H1 (cell line): ENCODE measurements at regions not wholly inside any gene's neighbourhood (a gene's known extent, or its start where the extent isn't known, plus 50 kb on each side); places are given as distances from the start of the nearest gene placed in this dataset.

ENCODE experiments used
- CTCF ChIA-PET: fragments of 300-600 bp; sonication (Branson Sonifier 250); formaldehyde crosslinking; loops from one replicate; lab custom pipeline; 2021; ENCODE audit not compliant: partially characterized antibody; lab: Charles Lee
- POLR2A ChIA-PET: fragments of 300-600 bp; sonication (Branson Sonifier 250); formaldehyde crosslinking; loops from one replicate; lab custom pipeline; 2021; ENCODE audit warnings: inconsistent platforms; ENCODE audit not compliant: partially characterized antibody; lab: Charles Lee
- DNase-seq, 2 experiments: peaks; one replicate each; pipeline versions ENCODE4 v3.0.0 to v3.0.0-alpha.2; 2010 to 2022; ENCODE audit warnings: low spot score in 2 of 2, low read depth in 1 of 2, mixed read lengths in 1 of 2
- FAIRE-seq: peaks from 2 replicates; lab custom pipeline; 2011; peaks lifted over from hg19 to GRCh38; lab: Jason Lieb, UNC
- H2AFZ ChIP-seq: 2 replicates; pipeline ENCODE4 v1.8.1; 2012; ENCODE audit warnings: low read length, inconsistent platforms
- H2AK5ac ChIP-seq: 2 replicates; pipeline ENCODE4 v1.6.1; 2013; ENCODE audit warnings: low read depth, low read length
- H2BK120ac ChIP-seq: replicated peaks from 2 replicates; pipeline ENCODE3; 2013; ENCODE audit warnings: low read depth, low read length, inconsistent platforms
- H2BK12ac ChIP-seq: 2 replicates; pipeline ENCODE4 v1.6.1; 2013; ENCODE audit warnings: low read depth, low read length
- H2BK15ac ChIP-seq: 2 replicates; pipeline ENCODE4 v1.6.1; 2013; ENCODE audit warnings: low read length
- H2BK20ac ChIP-seq: 2 replicates; pipeline ENCODE4 v1.6.1; 2013; ENCODE audit warnings: low read length
- H2BK5ac ChIP-seq: 2 replicates; pipeline ENCODE4 v1.6.1; 2013; ENCODE audit warnings: low read depth, low read length
- H3K14ac ChIP-seq: 2 replicates; pipeline ENCODE4 v1.6.1; 2013; ENCODE audit warnings: inconsistent platforms; ENCODE audit not compliant: insufficient read length
- H3K18ac ChIP-seq: 2 replicates; pipeline ENCODE4 v1.6.1; 2013; ENCODE audit warnings: low read length; ENCODE audit errors: extremely low read depth
- H3K23ac ChIP-seq: 2 replicates; pipeline ENCODE4 v1.6.1; 2013; ENCODE audit warnings: inconsistent platforms; ENCODE audit not compliant: insufficient read length
- H3K23me2 ChIP-seq: 2 replicates; pipeline ENCODE4 v1.6.1; 2013; ENCODE audit warnings: low read depth, low read length
- H3K27ac ChIP-seq: 2 replicates; pipeline ENCODE4 v1.6.1; 2011; ENCODE audit warnings: low read depth, low read length, inconsistent platforms
- H3K27me3 ChIP-seq, 4 experiments: replicated peaks in 1 of 4; 1 replicate in 1 of 4; 2 replicates in 3 of 4; pipeline versions ENCODE4 v1.6.1 to v1.8.1; 2011 to 2013; ENCODE audit warnings: low read length in 3 of 4, mild to moderate bottlenecking in 3 of 4, inconsistent platforms in 2 of 4, mixed read lengths in 2 of 4, moderate library complexity in 1 of 4; ENCODE audit not compliant: control insufficient read depth in 3 of 4, insufficient read depth in 3 of 4; ENCODE audit errors: extremely low read depth in 1 of 4
- H3K36me3 ChIP-seq, 4 experiments: 2 replicates each; pipeline versions ENCODE4 v1.6.1 to v1.8.1; 2011 to 2013; ENCODE audit warnings: mild to moderate bottlenecking in 4 of 4, low read length in 3 of 4, moderate library complexity in 2 of 4, control low read depth in 1 of 4, inconsistent platforms in 1 of 4; ENCODE audit not compliant: insufficient read depth in 4 of 4, control insufficient read depth in 2 of 4
- H3K4ac ChIP-seq: replicated peaks from 2 replicates; pipeline ENCODE3; 2013; ENCODE audit warnings: low read length, low read depth, mixed read lengths, inconsistent platforms; ENCODE audit not compliant: insufficient read length
- H3K4me1 ChIP-seq, 4 experiments: replicated peaks in 1 of 4; 1 replicate in 1 of 4; 2 replicates in 3 of 4; pipeline versions ENCODE4 v1.6.1 to v1.8.1; 2011 to 2013; ENCODE audit warnings: low read length in 3 of 4, inconsistent platforms in 2 of 4, mixed read lengths in 1 of 4; ENCODE audit not compliant: insufficient read depth in 4 of 4, control insufficient read depth in 3 of 4
- H3K4me2 ChIP-seq, 2 experiments: 2 replicates each; pipeline versions ENCODE4 v1.6.1 to v1.8.1; 2011 to 2013; ENCODE audit warnings: low read depth in 2 of 2, low read length in 2 of 2, control low read depth in 1 of 2, inconsistent platforms in 1 of 2, mild to moderate bottlenecking in 1 of 2; ENCODE audit not compliant: insufficient read depth in 1 of 2
- H3K4me3 ChIP-seq, 4 experiments: fragments of 200-600, 300-600 bp in 1 of 4; sonication (generic), shearing (Covaris generic), sonication (Bioruptor Twin) in 1 of 4; 2 replicates each; pipeline versions ENCODE4 v1.5.1 to v1.8.1; 2011 to 2016; ENCODE audit warnings: low read length in 4 of 4, low read depth in 3 of 4, control low read depth in 2 of 4, inconsistent platforms in 2 of 4, mild to moderate bottlenecking in 2 of 4, mixed read lengths in 1 of 4, moderate library complexity in 1 of 4; ENCODE audit not compliant: insufficient read depth in 2 of 4; ENCODE audit errors: extremely low read depth in 1 of 4
- H3K56ac ChIP-seq: replicated peaks from 2 replicates; pipeline ENCODE3; 2013; ENCODE audit warnings: low read depth, mild to moderate bottlenecking, mixed read lengths, low read length, inconsistent platforms; ENCODE audit not compliant: insufficient read length
- H3K79me1 ChIP-seq: 2 replicates; pipeline ENCODE4 v1.6.1; 2013; ENCODE audit warnings: low read depth, low read length, control low read depth
- H3K79me2 ChIP-seq, 2 experiments: 2 replicates each; pipeline versions ENCODE4 v1.6.1 to v1.8.1; 2012 to 2013; ENCODE audit warnings: low read length in 2 of 2, mild to moderate bottlenecking in 2 of 2, inconsistent platforms in 1 of 2; ENCODE audit not compliant: insufficient read depth in 2 of 2, control insufficient read depth in 1 of 2
- H3K9ac ChIP-seq, 4 experiments: replicated peaks in 1 of 4; 1 replicate in 1 of 4; 2 replicates in 3 of 4; pipeline versions ENCODE4 v1.6.1 to v1.8.1; 2011 to 2013; ENCODE audit warnings: low read depth in 3 of 4, low read length in 3 of 4, control low read depth in 2 of 4, mild to moderate bottlenecking in 2 of 4, moderate library complexity in 2 of 4, inconsistent platforms in 1 of 4; ENCODE audit errors: extremely low read depth in 1 of 4
- H3K9me3 ChIP-seq, 2 experiments: 2 replicates each; pipeline versions ENCODE4 v1.6.1 to v1.8.1; 2012 to 2013; ENCODE audit warnings: mild to moderate bottlenecking in 2 of 2, moderate library complexity in 2 of 2, control low read depth in 1 of 2, inconsistent platforms in 1 of 2, low read depth in 1 of 2, low read length in 1 of 2, mixed read lengths in 1 of 2; ENCODE audit not compliant: insufficient read depth in 2 of 2
- H4K20me1 ChIP-seq, 2 experiments: replicated peaks in 1 of 2; 2 replicates each; pipeline versions ENCODE3 to v1.8.1; 2011 to 2013; ENCODE audit warnings: inconsistent platforms in 2 of 2, low read length in 2 of 2, mild to moderate bottlenecking in 1 of 2; ENCODE audit not compliant: insufficient read depth in 2 of 2, control insufficient read depth in 1 of 2
- H4K5ac ChIP-seq: 2 replicates; pipeline ENCODE4 v1.6.1; 2013; ENCODE audit warnings: low read length, low read depth, mixed read lengths, inconsistent platforms; ENCODE audit not compliant: insufficient read length
- H4K8ac ChIP-seq: 2 replicates; pipeline ENCODE4 v1.8.0; 2013; ENCODE audit warnings: mild to moderate bottlenecking, moderate library complexity, low read length, inconsistent platforms; ENCODE audit not compliant: insufficient read depth; ENCODE audit errors: extremely low read depth
- H4K91ac ChIP-seq: replicated peaks from 2 replicates; pipeline ENCODE3; 2013; ENCODE audit warnings: low read length, mixed read lengths, inconsistent platforms; ENCODE audit not compliant: insufficient read length
- ATF2 ChIP-seq: IDR thresholded peaks from 2 replicates; pipeline ENCODE4 v1.6.1; 2012; ENCODE audit warnings: low read length, inconsistent platforms
- CBX8 ChIP-seq: fragments of 300-800, 300-1000 bp; sonication (generic); IDR thresholded peaks from 2 replicates; pipeline ENCODE4 v1.7.1; 2016; ENCODE audit warnings: low read depth, low read length, borderline replicate concordance
- HDAC2 ChIP-seq, 2 experiments: fragments of 300-600 bp in 1 of 2; sonication (generic) in 1 of 2; IDR thresholded peaks; 2 replicates each; pipeline ENCODE4 v1.6.1; 2011 to 2012; ENCODE audit warnings: low read depth in 2 of 2, low read length in 2 of 2, mild to moderate bottlenecking in 2 of 2, moderate library complexity in 2 of 2, borderline replicate concordance in 1 of 2, inconsistent platforms in 1 of 2
- JUND ChIP-seq: IDR thresholded peaks from 2 replicates; pipeline ENCODE4 v1.6.1; 2011; ENCODE audit warnings: mild to moderate bottlenecking, improper control_type of control experiment, low read length
- KDM4A ChIP-seq: IDR thresholded peaks from one replicate; pipeline ENCODE4 v1.7.1; 2012; ENCODE audit warnings: low read depth, mild to moderate bottlenecking, moderate library complexity, low read length, inconsistent platforms; ENCODE audit not compliant: severe bottlenecking
- KDM5A ChIP-seq: fragments of 200-600 bp; IDR thresholded peaks from 2 replicates; pipeline ENCODE4 v1.7.1; 2012; ENCODE audit warnings: mild to moderate bottlenecking, low read length, inconsistent platforms, mixed read lengths
- NANOG ChIP-seq: IDR thresholded peaks from 2 replicates; pipeline ENCODE4 v1.6.1; 2011; ENCODE audit warnings: low read length, low read depth, mild to moderate bottlenecking, inconsistent platforms; ENCODE audit not compliant: insufficient read depth, poor library complexity, severe bottlenecking
- POLR2A ChIP-seq, 2 experiments: IDR thresholded peaks; 1 replicate in 1 of 2; 2 replicates in 1 of 2; pipeline ENCODE4 v1.6.1; 2011; ENCODE audit warnings: low read depth in 2 of 2, low read length in 2 of 2, mild to moderate bottlenecking in 2 of 2; ENCODE audit errors: control extremely low read depth in 1 of 2
- RFX5 ChIP-seq: IDR thresholded peaks from 2 replicates; pipeline ENCODE4 v1.6.1; 2011; ENCODE audit warnings: low read depth, low read length, improper control_type of control experiment, borderline replicate concordance
- RXRA ChIP-seq: IDR thresholded peaks from 2 replicates; pipeline ENCODE4 v1.6.1; 2011; ENCODE audit warnings: low read depth, mild to moderate bottlenecking, low read length, moderate library complexity; ENCODE audit not compliant: insufficient read depth
- TAF7 ChIP-seq: optimal IDR thresholded peaks from 2 replicates; pipeline ENCODE3; 2011; ENCODE audit warnings: low read depth, mild to moderate bottlenecking, inconsistent platforms, low read length, moderate library complexity, borderline replicate concordance
- TCF12 ChIP-seq: IDR thresholded peaks from 2 replicates; pipeline ENCODE4 v1.6.1; 2011; ENCODE audit warnings: low read depth, mild to moderate bottlenecking, low read length
- ZNF274 ChIP-seq: IDR thresholded peaks from 2 replicates; pipeline ENCODE4 v1.7.0; 2012; ENCODE audit warnings: low read length, borderline replicate concordance; ENCODE audit errors: extremely low read depth
- WGBS, 2 experiments: shearing (Covaris generic) in 1 of 2; methylation state at CpG; one replicate each; pipeline versions ENCODE4 v1.1.6 to v1.1.7; 2013 to 2015; ENCODE audit warnings: low lambda C conversion rate in 2 of 2, mixed read lengths in 2 of 2, inconsistent platforms in 1 of 2, low coverage in 1 of 2, missing lambda C conversion rate in 1 of 2; ENCODE audit not compliant: insufficient replicate concordance in 2 of 2, insufficient coverage in 1 of 2, insufficient read length in 1 of 2; ENCODE audit errors: extremely low coverage in 1 of 2, missing lambda C conversion rate in 1 of 2; 5-methylcytosine and 5-hydroxymethylcytosine counted together

DNA sequence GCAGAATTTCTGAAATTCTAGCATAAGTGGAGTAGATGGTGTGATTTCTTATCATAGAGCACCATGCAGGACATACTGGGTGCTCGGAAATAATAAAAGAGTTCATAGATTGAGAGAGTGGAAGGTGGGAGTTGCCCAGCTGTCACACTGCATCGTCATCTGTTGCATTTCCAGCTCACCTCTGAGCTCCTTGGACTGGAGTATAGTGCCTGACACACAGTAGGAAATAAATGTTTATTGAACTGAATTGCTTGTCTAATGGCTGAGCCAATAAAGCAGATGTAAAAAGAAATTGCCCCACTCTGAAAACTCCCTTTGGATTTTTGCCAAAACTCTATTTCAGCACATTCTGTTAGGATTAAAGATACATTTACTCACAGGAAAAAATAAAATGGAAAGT lies 108.9 kb upstream of the UBE2E1 start:
- H3K36me3 ChIP-seq: no peaks in the 10 kb centered on the region
- WGBS, 2 experiments: 87% methylated on average over 2 of the region's 2 CpGs; no CpG with 5 or more reads in 1 of the 2 experiments
- no peak overlapping the region for H3K18ac ChIP-seq
- no peak overlapping the region for H4K91ac ChIP-seq
- H3K4ac ChIP-seq: no peak overlapping the region
- H2BK20ac ChIP-seq: no peak overlapping the region
- H3K4me3 ChIP-seq: no peak overlapping the region
- H2AFZ ChIP-seq: no peak overlapping the region
- H4K20me1 ChIP-seq: no peaks in the 10 kb centered on the region
- H2BK12ac ChIP-seq: no peak overlapping the region
- no peaks in the 10 kb centered on the region for H3K9me3 ChIP-seq
- no peak overlapping the region for H4K5ac ChIP-seq
- no peak for DNase-seq
- H3K23ac ChIP-seq: no peak overlapping the region
- no peak overlapping the region for H3K27ac ChIP-seq
- no peaks in the 10 kb centered on the region for H3K79me1 ChIP-seq
- H2BK15ac ChIP-seq: no peak overlapping the region
- H3K14ac ChIP-seq: no peak overlapping the region
- H4K8ac ChIP-seq: no peak overlapping the region
- H3K4me1 ChIP-seq: peaks cover under 1 to 6% (median 2%) of the 10 kb centered on the region in 4 experiments; a peak in 6 of 7 replicates
- no peak overlapping the region for H2BK120ac ChIP-seq
- no peaks in the 10 kb centered on the region for H3K79me2 ChIP-seq
- H3K9ac ChIP-seq: no peak overlapping the region
- ChIA-PET CTCF (interaction anchor here (0.7 to 1.0 kb wide), 2 partner anchors 15 to 81 kb away, joined by 3 to 4 read pairs; no protein-coding TSS in a partner anchor), POLR2A (interaction anchor here (0.6 to 1.7 kb wide), 3 partner anchors 50 to 220 kb away, joined by 3 to 5 read pairs (median 4); partner anchors contain the start of genes NKIRAS1 and RPL15)
- no peak overlapping the region for H3K56ac ChIP-seq
- no peak overlapping the region for H2AK5ac ChIP-seq
- no peak for FAIRE-seq
- no peak overlapping the region for H2BK5ac ChIP-seq
- no peaks in the 10 kb centered on the region for H3K27me3 ChIP-seq
- no peaks in the 10 kb centered on the region for H3K23me2 ChIP-seq
- no peak overlapping the region for H3K4me2 ChIP-seq
- TF ChIP-seq ATF2 (no peak), HDAC2 (IDR thresholded peaks at IDR 0.05; ENCODE audit: borderline replicate concordance in 1 of 2, low read depth in 2 of 2, low read length in 2 of 2) (no peak), JUND (no peak), TAF7 (no peak), KDM4A (no peak), RXRA (no peak), NANOG (no peak), ZNF274 (no peak), KDM5A (no peak), TCF12 (no peak), POLR2A (IDR thresholded peaks at IDR 0.05; ENCODE audit: control extremely low read depth in 1 of 2, low read depth in 2 of 2, low read length in 2 of 2) (no peak), RFX5 (no peak), CBX8 (no peak)
